GM12874 (cell line): ENCODE measurements at regions not wholly inside any gene's neighbourhood (a gene's known extent, or its start where the extent isn't known, plus 50 kb on each side); places are given as distances from the start of the nearest gene placed in this dataset.

Source experiments
- CTCF ChIP-seq: IDR thresholded peaks from 2 replicates; pipeline ENCODE4 v1.5.1; 2011; ENCODE audit warnings: low read depth, mild to moderate bottlenecking, control low read depth, low read length, moderate library complexity; ENCODE audit not compliant: insufficient read depth

GRCh38 chr14:71194251-71194650 is 287.0 kb downstream of the PCNX1 start:
- no peak for TF ChIP-seq CTCF

GRCh38 chr14:71196921-71197320 is 289.7 kb downstream of the PCNX1 start:
- TF ChIP-seq CTCF = no peak

GRCh38 chr14:71198687-71199086 is 291.4 kb downstream of the PCNX1 start:
- no peak for TF ChIP-seq CTCF

GRCh38 chr14:71201840-71202239 is 294.6 kb downstream of the PCNX1 start:
- TF ChIP-seq CTCF = no peak

- no peak for TF ChIP-seq CTCF
Observed at GRCh38 chr14:71202881-71203280, 295.6 kb downstream of the PCNX1 start.

GRCh38 chr14:71203306-71203705 is 296.0 kb downstream of the PCNX1 start:
- no peak for TF ChIP-seq CTCF

- no peak for TF ChIP-seq CTCF
Observed at GRCh38 chr14:71204231-71204630, 297.0 kb downstream of the PCNX1 start.

- no peak for TF ChIP-seq CTCF
Observed at GRCh38 chr14:71204768-71205167, 297.5 kb downstream of the PCNX1 start.
